HG03135 (cell line): ENCODE measurements at regions not wholly inside any gene's neighbourhood (a gene's known extent, or its start where the extent isn't known, plus 50 kb on each side); places are given as distances from the start of the nearest gene placed in this dataset.

ENCODE experiments used
- ATAC-seq: cut with Tn5 transposase; IDR thresholded peaks from one replicate; pipeline ENCODE4 v1.9.1; 2021; ENCODE audit warnings: mild to moderate bottlenecking, moderate library complexity; ENCODE audit not compliant: unreplicated experiment

- ATAC-seq = no peak
These were observed 54.3 kb upstream of the WSB1 start for GRCh38 chr17:27239584-27239983.

- no peak for ATAC-seq
These were observed 53.7 kb upstream of the WSB1 start for GRCh38 chr17:27240086-27240801.

GRCh38 chr17:27240802-27241155 lies 53.1 kb upstream of the WSB1 start:
- no peak for ATAC-seq

- ATAC-seq = no peak
These were observed 52.5 kb upstream of the WSB1 start for GRCh38 chr17:27241346-27241946.

- ATAC-seq = no peak
These were observed 51.0 kb upstream of the WSB1 start for GRCh38 chr17:27242951-27243350.

- no peak for ATAC-seq
These were observed 49.9 kb upstream of the WSB1 start for GRCh38 chr17:27244011-27244410.
